ENCODE measurements at regions not wholly inside any gene's neighbourhood (a gene's known extent, or its start where the extent isn't known, plus 50 kb on each side); places are given as distances from the start of the nearest gene placed in this dataset.

DNA sequence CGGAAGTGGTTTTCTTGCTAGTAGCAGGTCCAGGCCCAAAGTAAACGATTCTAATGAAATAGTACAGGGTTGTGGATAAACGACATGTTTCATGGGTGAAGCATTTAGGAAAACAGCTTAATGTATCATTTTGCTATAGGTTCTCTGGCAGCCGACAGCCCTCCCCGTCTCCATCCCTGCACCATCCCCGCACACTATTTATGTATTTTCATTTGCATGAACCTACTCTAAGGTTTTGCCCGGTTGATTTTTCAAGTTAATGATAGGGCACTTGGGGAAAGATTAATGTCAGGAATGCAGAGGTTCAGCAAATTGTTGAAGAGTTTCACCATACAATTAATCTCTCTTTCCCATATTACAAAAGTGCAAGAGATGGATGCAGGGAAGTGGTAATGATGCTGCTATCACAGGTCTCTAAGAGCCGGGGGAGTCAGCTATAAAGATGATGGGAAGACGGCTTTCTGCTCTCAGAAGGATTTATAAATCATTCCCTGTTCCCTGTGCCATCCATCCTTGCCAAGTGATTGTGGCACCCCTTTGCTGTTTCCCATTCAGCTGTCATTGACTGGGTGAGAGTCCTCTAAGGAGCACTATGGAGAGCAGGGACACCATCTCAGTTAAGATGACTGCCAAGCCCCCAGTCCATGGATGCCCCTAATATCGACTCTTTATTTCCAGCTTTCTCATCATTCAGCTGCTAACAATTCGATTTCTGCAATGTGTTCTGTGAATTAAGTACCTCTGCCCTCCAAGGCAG, 186.3 kb downstream of the IRS2 start:
- no peak for DNase-seq (ENCODE audit: low spot score)

DNA sequence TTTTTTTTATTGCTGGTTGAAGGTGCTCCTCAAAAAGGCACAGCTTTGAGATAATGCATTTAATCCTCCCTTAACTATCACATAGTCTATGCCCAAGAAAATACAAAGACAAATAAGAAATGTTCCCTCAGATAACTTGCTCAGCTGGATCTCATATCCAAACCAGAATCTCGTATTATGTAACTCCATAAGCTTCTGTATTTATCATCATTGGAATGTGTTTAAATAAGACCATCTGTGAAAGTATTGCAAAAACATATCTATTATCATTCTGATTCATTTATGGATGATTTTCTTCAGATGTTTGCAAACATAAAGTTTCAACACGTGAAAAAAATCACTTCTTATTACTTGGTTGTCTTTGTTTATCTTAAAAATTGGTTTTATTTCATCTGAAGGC, 190.9 kb downstream of the IRS2 start:
- no peak for DNase-seq (ENCODE audit: low spot score)

DNA sequence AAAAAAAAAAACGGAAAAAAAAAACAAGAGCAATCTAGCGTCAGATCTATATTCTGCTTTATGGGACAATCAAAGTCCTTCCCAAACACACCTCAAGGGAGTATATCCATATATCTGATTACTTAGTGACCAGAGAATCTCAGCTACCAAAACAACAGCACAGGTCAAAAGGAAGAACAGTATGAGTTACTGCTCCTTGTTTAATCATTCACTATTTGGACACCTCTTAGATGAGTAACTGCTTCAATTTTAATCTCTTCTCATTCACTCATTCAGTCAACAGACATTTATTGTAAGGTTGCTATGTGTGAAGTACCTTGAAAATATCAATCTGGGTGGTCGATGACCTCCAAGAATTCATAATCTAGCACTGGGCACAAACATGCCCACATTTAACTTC, 193.2 kb downstream of the IRS2 start:
- no peak for DNase-seq (ENCODE audit: low spot score)

DNA sequence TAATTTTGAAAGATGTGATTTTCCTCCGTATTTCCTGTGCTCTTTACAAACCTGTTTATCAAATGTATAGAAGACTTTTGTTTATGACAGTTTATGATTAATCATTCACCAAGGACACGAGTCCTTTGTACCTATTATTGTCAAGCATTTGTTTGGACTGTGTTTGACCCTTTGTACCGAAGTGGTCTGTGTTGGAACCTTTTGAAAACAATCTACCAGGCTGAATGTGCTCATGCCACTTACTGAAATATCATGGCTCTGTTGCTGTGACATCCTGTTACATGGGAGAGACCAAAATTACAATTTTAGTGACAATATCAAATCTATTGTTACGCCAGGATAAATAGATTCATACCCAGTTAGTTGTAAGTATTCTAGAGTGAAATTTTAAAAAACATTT, 193.6 kb downstream of the IRS2 start:
- DNase-seq (ENCODE audit: low spot score): no peak

DNA sequence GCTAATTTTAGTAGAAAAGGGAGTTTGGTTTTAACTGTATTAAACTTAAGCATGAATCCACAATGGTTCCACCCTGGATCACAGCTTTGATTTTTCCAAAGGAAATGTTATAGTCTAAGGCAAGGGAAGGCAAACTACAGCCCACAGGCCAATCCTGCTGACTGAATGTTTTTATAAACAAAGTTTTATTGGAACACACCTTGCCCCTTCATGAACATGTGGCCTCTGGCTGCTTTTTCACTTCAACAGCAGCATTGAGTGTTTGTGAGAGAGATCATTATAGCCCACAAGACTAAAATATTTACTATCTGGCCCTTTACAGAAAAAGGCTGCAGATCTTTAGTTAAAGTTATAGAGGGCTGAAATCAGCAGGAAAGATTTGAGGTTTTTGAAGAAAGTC, 198.7 kb downstream of the IRS2 start:
- no peak for DNase-seq (ENCODE audit: low spot score)

DNA sequence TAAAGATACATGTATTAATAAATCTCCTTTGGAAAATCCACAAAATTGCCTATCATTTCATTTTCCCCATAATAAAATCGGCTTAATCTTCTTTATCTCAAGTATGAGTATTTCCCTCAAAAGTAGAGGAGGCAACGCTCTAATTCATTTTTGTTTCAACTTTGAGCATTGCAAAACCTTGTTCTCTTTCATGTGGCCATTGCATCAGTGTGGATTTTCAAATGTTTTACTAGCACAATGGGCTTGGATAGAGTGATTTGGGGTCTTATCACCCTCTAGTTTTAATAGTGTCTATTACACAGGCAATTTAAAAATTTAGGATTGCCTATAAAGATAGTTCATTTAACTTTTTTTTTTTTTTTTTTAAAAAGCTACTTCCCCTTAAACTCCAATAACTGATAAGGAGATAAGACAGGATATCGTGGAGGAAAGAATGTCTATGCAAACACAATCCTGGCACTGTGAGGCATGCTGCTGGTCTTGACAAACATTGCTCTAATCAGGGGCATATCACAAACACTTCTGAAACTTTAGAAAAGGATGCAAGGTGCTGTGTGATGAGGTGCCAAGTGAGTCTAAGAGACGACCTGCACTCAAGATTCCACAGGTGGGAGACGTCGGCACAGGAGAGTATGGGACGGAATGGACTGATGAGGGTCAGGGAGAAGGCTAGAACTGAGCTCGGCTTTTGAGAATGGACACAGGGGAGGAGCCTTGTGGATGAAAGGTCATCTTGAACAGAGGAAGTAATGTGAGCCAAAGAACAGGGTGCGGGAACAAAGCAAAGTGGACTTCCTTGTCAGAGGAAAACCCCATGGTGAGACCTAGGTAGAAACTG, 199.7 kb downstream of the IRS2 start:
- no peak for DNase-seq (ENCODE audit: low spot score)

DNA sequence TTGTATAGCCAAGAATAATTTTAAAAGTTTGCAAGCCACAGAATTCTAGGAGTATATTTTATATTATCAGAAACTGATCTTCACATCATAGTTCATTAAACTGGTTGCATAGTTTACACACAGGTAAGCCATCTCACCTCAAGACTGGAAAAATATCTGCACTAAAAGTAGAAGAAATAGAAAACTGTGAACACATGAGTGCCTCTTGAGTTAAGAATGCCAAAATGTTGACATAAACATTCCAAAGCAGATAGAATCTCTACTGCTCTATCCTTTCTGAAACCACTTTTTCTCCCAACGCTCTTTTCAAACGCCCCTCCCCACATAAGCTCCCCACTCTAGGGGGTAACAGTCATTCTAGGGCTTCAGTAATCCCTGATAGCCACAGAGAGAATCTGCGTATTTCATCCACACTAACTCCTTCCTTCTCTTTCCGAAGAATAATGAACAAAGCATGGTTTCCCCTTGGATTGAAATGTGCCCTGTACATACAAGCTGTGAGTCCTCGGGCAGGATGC, 201.5 kb downstream of the IRS2 start:
- no peak for DNase-seq (ENCODE audit: low spot score)

DNA sequence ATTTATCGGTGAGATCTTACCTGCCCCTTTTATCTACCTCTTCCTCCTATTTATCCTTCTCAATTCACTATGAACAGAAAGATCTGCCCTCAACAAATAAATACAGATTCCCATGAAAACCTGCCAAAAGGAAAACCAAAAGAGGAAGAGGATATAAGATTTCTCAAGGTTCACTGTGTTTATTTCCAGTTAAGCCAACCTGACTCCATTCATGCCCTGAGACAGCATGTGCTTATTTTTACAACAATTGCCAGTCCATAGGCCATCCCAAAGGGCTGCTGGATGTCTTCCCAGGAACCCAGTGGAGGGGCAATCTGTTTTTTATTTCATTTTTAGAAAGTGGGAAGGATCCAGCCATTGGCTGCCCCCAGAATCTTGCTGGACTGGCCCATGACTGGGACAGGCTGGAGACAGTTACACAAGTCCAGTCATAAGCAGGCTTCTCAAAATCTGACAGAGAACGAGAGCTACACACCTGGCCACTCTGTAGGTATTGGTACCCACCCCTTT, 209.1 kb downstream of the IRS2 start:
- no peak for DNase-seq (ENCODE audit: low spot score)

DNA sequence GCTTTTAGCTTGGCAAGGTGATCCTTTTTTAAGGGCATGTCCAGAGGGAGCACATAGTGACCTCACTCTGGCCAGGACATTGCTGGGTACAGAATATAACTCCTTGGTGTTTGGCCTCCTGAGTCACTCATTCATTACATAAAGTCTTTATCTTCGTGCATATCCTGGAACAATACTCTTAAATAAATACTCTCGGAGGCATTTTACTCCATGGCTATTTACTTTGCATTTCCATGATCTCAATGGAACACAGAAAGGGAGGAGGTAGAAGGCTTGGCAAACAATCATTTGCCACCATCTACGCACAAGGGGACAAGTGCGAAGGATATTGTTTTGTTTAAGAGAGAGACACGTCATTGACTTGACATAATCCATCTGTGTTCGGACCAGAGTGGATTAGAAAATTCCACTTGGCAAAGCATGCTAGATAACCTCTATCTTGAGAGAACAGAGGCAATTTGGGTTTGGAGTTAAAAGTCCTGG, 210.0 kb downstream of the IRS2 start:
- DNase-seq (ENCODE audit: low spot score): no peak

DNA sequence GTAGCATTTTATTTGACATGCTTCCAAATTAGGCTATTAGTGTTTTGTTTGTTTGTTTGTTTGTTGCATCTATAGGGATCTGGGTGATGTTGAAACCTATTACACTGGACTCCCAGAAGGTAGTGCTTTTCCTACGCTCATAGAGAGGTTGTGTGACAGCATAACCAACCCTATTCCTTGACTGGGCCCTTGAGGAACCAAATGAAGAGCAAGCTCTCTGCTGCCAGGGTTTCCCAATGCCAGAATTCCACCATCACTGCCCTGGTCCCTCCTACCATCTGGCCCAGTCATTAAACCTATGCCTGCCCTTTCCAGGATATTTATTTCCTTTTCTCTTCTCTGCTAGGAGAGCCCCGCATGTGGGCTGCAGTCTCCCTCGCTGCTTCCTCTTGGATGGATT, 210.6 kb downstream of the IRS2 start:
- DNase-seq (ENCODE audit: low spot score): no peak

DNA sequence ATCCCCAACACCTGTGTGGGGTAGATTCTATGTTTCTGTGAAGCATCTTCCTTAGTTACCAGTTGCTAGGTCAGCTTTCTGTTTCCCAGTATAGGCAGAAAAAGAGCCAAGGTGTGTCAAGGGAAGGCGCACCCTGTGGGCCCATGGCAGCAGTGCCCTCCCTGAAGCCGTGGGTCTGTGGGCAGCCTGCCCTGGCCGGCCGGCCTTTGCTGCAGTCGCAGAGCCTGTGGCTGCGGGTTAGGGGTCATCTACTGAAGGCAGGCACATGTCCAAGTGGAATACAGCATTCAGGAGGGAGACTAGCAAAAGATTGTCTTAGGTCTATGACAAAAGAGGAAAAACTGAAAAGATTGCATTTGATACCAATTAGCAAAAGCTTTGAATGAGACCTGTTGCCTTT, 214.0 kb downstream of the IRS2 start:
- no peak for DNase-seq (ENCODE audit: low spot score)

DNA sequence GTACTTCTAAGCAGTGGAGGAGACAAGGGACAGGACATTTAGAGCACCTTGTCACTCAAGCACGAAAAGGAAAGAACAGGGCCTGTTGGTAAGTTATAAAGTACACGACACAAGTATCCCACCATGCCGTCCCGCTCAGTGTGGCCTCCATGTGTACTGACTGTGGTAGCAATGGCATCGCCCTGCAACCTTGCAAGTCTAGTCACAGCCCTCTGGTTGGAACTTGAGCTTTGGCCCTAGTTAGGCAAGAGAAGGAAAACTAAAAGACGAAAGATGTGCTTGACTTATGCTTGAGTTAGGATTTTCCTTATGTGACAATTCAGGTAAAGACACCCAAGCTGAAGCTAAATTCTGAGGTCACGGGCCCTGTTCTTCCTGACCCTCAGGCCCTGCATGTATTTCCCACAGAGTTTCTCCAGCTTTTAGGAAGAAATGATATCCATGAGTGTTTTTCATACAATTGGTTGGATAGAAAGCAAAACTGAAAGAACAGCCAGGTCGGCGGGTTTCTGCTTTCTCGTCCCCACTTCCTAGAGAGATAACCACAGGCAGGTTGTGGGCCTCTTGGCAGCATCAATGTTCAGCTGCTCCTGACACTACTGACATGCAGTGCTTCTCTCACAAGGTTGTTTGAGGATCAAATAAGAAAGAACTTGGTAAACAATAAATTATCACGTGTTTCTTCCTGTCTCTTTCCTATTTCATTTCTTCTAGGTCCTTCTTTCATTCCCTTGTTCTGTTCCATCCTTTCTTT, 216.2 kb downstream of the IRS2 start:
- no peak for DNase-seq (ENCODE audit: low spot score)

DNA sequence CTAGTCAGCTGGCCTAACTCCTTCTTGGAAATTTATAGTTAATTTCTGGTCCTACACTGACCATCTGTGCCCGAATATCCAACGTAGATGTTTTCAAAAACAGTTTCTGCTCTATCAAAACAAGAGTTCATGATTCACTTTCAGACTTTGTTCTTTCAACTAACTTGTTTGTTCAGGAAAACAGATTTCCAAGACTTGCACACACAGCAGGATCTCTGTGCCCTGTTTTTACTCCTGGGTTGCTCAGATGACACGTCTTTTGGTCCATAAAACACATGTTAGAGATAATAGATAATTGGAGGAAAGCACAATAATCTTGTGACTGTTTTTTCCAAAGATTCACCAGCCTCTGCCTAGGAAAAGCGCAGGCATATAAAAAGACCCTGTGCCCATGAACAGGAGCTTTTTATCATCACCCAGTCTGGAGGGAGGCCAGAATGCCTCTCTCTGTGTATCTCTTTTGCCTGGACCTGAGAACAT, 218.0 kb downstream of the IRS2 start:
- no peak for DNase-seq (ENCODE audit: low spot score)

DNA sequence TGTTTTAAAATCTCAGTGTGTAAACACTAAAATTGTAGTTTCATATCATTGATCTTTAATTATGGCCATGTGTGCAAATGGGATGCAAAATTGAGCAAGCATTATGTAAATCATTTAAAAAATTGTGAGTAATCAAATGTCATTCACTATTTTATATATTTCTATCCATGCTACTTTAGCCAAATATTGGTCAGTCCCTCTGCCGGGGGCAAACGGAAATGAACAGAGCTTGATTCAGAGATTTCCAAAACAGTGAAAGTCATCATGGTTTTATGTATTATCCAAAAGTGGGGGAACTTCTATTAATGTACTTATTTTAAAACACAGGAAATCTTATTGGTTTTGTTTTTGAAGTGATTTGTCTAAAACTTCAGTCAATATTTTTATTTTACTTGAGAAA, 219.1 kb downstream of the IRS2 start:
- no peak for DNase-seq (ENCODE audit: low spot score)

DNA sequence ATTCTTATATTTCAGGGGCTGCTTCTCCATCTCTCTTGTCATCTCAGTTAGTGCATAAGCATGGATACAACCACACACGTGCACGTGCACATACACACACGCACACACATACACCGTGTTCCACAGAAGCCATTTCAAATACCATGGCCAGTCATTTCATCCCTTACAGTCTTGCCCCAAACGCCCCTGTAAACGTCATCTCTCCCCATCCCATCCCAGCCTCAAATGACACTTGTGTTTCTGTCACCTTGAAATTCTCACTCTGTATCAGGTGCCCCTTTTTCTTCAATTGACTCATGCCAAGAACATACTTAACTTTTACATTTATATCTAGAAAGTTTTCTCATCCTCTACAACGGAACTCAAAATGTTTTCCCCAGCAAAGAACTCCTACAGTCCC, 220.5 kb downstream of the IRS2 start:
- DNase-seq (ENCODE audit: low spot score): no peak

DNA sequence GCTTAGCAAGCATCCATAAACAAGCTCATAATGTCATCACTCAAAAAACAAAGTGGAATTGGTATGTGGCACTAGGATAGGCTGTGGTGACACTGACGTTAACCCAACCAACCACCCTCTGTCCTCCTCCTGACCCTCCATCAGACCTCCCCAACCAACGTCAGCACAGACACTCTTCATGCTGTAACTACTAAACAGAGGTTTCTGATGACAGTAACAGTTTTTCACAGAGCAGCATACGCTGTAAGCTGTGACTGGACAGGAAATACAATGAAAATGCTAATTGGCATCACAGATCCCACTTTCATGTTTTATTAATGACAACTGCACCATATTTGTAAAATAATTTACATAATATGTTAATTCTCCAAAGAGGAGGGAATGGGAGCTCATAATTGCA, 238.0 kb downstream of the IRS2 start:
- no peak for DNase-seq (ENCODE audit: low spot score)

DNA sequence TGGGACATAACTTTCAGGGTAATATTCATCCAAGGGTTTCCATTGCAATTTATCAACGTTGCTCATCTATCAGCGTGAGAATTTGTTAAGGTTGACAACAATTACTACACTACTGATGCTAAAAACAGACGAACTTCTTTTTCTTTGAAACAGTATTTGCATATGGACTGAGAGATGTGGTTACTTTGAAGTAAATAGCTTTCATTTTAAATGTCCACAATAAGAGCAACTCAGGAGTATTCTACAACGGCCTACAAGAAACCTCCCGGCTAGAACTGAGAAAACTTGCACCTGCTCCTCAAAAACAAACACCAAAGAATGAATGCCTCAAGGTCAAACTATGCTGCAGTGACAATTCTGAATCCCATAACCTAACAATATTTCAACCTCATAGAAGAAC, 238.4 kb downstream of the IRS2 start:
- DNase-seq (ENCODE audit: low spot score): no peak

DNA sequence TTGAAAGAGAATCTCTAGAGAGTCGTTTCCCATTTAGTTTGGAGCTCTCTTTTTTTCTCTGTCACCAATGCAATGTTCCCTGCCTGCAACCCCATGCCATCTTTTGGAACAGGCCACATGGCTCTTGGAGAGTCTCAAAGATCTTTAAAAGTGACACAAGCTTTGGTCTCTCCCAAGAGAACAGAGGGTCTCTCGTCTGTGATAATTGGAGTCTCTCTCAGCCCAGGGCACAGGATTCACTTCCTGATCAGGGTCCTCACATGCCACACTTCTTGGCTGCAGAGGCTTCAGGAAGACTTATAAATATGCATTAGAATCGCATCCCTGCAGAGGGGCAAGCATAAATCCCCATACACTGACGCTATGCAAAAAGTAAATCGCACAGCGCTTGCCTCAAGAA, 240.5 kb downstream of the IRS2 start:
- DNase-seq (ENCODE audit: low spot score): no peak

DNA sequence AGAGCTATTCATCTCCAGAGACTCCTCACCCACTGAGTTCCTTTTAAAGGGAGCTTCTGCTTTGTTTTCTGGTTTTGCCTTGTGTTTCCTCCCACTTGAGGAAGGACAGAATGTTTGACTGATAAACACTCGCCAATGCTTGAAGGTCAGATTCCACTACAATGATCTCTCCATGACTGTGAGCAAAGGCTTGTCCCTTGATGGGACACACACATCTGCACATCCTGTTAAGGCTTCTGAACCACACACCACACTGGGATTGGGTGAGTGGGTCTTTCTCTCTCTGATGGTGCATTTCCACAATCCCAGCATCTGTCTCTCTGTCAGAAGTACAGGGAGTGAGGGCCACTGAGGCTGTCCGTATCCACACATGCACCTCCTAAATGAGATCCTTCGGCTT, 245.3 kb downstream of the IRS2 start:
- no peak for DNase-seq (ENCODE audit: low spot score)

DNA sequence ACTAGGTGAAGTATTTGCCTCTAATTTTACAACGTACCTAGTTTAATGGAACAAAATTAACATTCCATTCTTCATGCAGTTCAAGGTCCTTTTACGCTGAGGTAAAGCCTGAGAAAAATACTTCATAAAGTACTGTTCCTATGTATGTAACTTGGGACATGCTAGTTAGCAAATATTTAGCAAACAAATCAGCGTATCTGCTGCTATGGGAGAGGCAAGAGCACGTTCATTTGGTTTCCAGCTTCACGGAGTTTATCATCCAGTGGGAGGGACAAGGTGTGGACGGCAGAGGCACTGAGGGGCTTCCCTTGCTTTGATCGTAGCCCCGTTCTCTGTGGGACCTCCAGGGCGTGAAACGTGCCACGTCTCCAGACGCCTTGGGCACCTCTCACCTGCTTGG, 248.8 kb downstream of the IRS2 start:
- DNase-seq (ENCODE audit: low spot score): no peak

DNA sequence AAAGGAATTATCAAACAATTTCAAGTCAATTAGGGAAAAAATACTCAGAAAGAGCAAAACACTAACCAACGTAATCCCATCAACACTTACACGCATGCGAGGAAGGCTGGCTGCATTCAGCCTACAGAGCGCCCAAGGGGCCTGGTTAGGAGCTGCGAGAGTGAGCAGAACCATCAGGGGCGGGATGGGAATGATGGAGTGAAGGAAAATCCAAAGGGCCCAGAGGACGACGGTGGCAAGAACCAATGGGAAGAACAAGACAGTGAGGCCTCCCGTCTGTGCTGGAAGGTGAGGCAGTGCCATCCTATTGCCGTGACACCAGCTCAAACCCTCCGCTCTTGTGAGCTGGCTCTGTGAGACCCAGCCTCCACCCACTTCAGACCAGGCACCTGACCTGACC, 253.0 kb downstream of the IRS2 start:
- no peak for DNase-seq (ENCODE audit: low spot score)

DNA sequence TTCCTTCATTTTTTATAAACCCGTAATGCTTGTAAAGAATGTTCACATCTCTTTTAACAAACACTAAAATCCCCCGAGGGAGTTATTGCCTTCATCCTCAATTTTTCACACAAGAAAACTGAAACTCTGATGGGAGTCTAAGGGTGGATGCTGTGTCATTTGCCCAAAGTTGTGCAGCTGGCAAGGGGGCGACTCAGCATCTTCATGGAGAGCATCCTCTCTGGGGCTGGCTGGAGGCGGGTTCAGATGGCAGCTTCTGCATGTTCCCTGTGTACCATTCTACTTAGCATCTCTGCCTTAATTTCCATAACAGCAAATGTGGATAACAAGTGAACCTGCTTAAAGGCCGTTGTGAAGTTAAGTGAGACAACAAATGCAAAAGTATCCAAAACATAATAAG, 256.4 kb downstream of the IRS2 start:
- DNase-seq (ENCODE audit: low spot score): no peak

Data from ecto neural progenitor cell (in vitro differentiated cells).